Suprapubic skin (tissue), 4 donors: ENCODE measurements at regions not wholly inside any gene's neighbourhood (a gene's known extent, or its start where the extent isn't known, plus 50 kb on each side); places are given as distances from the start of the nearest gene placed in this dataset.

Source experiments
- CTCF ChIP-seq, 2 donors: fragments of 200-600 bp in 1 of 2; fragments of 450-650 bp in 1 of 2; sonication (generic) in 1 of 2; IDR thresholded peaks; one replicate each; pipeline ENCODE4 v1.5.1; 2016 to 2019; ENCODE audit warnings: antibody characterized with exemption in 2 of 2, mild to moderate bottlenecking in 1 of 2, moderate library complexity in 1 of 2
- POLR2A ChIP-seq, 2 donors: fragments of 450-650 bp; IDR thresholded peaks; one replicate each; pipeline ENCODE4 v1.6.1; 2017; ENCODE audit warnings: antibody characterized with exemption in 2 of 2, mild to moderate bottlenecking in 2 of 2, moderate library complexity in 2 of 2
- POLR2AphosphoS5 ChIP-seq, 3 donors: sonication (generic); formaldehyde crosslinking; IDR thresholded peaks; one replicate each; pipeline ENCODE4 v1.6.1; 2017; ENCODE audit warnings: antibody characterized with exemption in 3 of 3

- TF ChIP-seq POLR2A (IDR thresholded peaks at IDR 0.05) (no peak), CTCF (IDR thresholded peaks at IDR 0.05) (no peak), POLR2AphosphoS5 (IDR thresholded peaks at IDR 0.05) (no peak)
These were observed 159.8 kb upstream of the GLRA1 start for GRCh38 chr5:152084476-152084875.
